ENCODE measurements at regions not wholly inside any gene's neighbourhood (a gene's known extent, or its start where the extent isn't known, plus 50 kb on each side); places are given as distances from the start of the nearest gene placed in this dataset.

- DNase-seq: no peak
Measured at GRCh38 chr5:166979307-166979895, 1312.0 kb upstream of the WWC1 start.

GRCh38 chr5:166980666-166981065, 1310.8 kb upstream of the WWC1 start:
- no peak for DNase-seq

GRCh38 chr5:166982226-166982625, 1309.2 kb upstream of the WWC1 start:
- no peak for DNase-seq

GRCh38 chr5:166991601-166992000, 1299.8 kb upstream of the WWC1 start:
- no peak for DNase-seq

GRCh38 chr5:166992108-166992507, 1299.3 kb upstream of the WWC1 start:
- DNase-seq: no peak

GRCh38 chr5:166992874-166993722, 1298.3 kb upstream of the WWC1 start:
- no peak for DNase-seq

GRCh38 chr5:166994226-166994625, 1297.2 kb upstream of the WWC1 start:
- DNase-seq: no peak

- no peak for DNase-seq
Measured at GRCh38 chr5:167001246-167001645, 1290.2 kb upstream of the WWC1 start.

- no peak for DNase-seq
Measured at GRCh38 chr5:167008705-167009104, 1282.7 kb upstream of the WWC1 start.

GRCh38 chr5:167011196-167011595, 1280.2 kb upstream of the WWC1 start:
- DNase-seq: no peak

- DNase-seq: no peak
Measured at GRCh38 chr5:167012123-167013034, 1279.1 kb upstream of the WWC1 start.

- no peak for DNase-seq
Measured at GRCh38 chr5:167014401-167015056, 1276.9 kb upstream of the WWC1 start.

GRCh38 chr5:167020418-167020817, 1271.0 kb upstream of the WWC1 start:
- no peak for DNase-seq

GRCh38 chr5:167029488-167029887, 1262.0 kb upstream of the WWC1 start:
- DNase-seq: no peak

- DNase-seq: no peak
Measured at GRCh38 chr5:167030500-167031120, 1260.8 kb upstream of the WWC1 start.

GRCh38 chr5:167036585-167036984, 1254.9 kb upstream of the WWC1 start:
- no peak for DNase-seq

- DNase-seq: no peak
Measured at GRCh38 chr5:167049043-167049663, 1242.3 kb upstream of the WWC1 start.

GRCh38 chr5:167049771-167050567, 1241.5 kb upstream of the WWC1 start:
- no peak for DNase-seq

GRCh38 chr5:167050568-167051401, 1240.7 kb upstream of the WWC1 start:
- no peak for DNase-seq

GRCh38 chr5:167051402-167051768, 1240.1 kb upstream of the WWC1 start:
- DNase-seq: no peak
